Mesendoderm (in vitro differentiated cells): ENCODE measurements at regions not wholly inside any gene's neighbourhood (a gene's known extent, or its start where the extent isn't known, plus 50 kb on each side); places are given as distances from the start of the nearest gene placed in this dataset.

Experiments
- DNase-seq: peaks from one replicate; pipeline ENCODE4 v3.0.0; 2013
- H2AK5ac ChIP-seq: 2 replicates; pipeline ENCODE4 v1.6.1; 2013; ENCODE audit warnings: low read length, inconsistent platforms
- H2BK120ac ChIP-seq: 2 replicates; pipeline ENCODE4 v1.6.1; 2013; ENCODE audit warnings: low read depth, mild to moderate bottlenecking, low read length, moderate library complexity, mixed read lengths
- H2BK15ac ChIP-seq: replicated peaks from 2 replicates; pipeline ENCODE4 v1.6.1; 2013; ENCODE audit warnings: low read depth, mild to moderate bottlenecking, moderate library complexity
- H2BK5ac ChIP-seq: 2 replicates; pipeline ENCODE4 v1.6.1; 2013; ENCODE audit warnings: low read length, inconsistent platforms
- H3K18ac ChIP-seq: 2 replicates; pipeline ENCODE4 v1.6.1; 2013; ENCODE audit warnings: mild to moderate bottlenecking, low read length, mixed read lengths
- H3K23ac ChIP-seq: one replicate; pipeline ENCODE4 v1.6.1; 2013; ENCODE audit warnings: low read length
- H3K27ac ChIP-seq: 2 replicates; pipeline ENCODE4 v1.5.1; 2013; ENCODE audit warnings: low read depth, mild to moderate bottlenecking, inconsistent platforms, low read length, moderate library complexity
- H3K27me3 ChIP-seq: 2 replicates; pipeline ENCODE4 v1.6.1; 2013; ENCODE audit warnings: low read length, control low read depth, mild to moderate bottlenecking, inconsistent platforms; ENCODE audit not compliant: insufficient read depth, poor library complexity
- H3K36me3 ChIP-seq: 2 replicates; pipeline ENCODE4 v1.6.1; 2013; ENCODE audit warnings: low read length, inconsistent platforms; ENCODE audit not compliant: control insufficient read depth, insufficient read depth
- H3K4ac ChIP-seq: one replicate; pipeline ENCODE4 v1.6.1; 2013; ENCODE audit warnings: low read depth, mild to moderate bottlenecking, low read length, moderate library complexity
- H3K4me1 ChIP-seq: 2 replicates; pipeline ENCODE4 v1.6.1; 2013; ENCODE audit warnings: low read depth, low read length, inconsistent platforms; ENCODE audit not compliant: control insufficient read depth
- H3K4me2 ChIP-seq: 2 replicates; pipeline ENCODE4 v1.6.1; 2013; ENCODE audit warnings: low read length
- H3K4me3 ChIP-seq: 2 replicates; pipeline ENCODE4 v1.5.1; 2013; ENCODE audit warnings: mild to moderate bottlenecking, low read length
- H3K56ac ChIP-seq: one replicate; pipeline ENCODE4 v1.6.1; 2013; ENCODE audit warnings: low read length
- H3K79me1 ChIP-seq: 2 replicates; pipeline ENCODE4 v1.6.1; 2013; ENCODE audit warnings: low read length, inconsistent platforms
- H3K79me2 ChIP-seq: 2 replicates; pipeline ENCODE4 v1.6.1; 2013; ENCODE audit warnings: mild to moderate bottlenecking, low read length; ENCODE audit not compliant: control insufficient read depth, insufficient read depth
- H3K9ac ChIP-seq: 2 replicates; pipeline ENCODE4 v1.6.1; 2013; ENCODE audit warnings: low read length, inconsistent platforms
- H4K5ac ChIP-seq: one replicate; pipeline ENCODE4 v1.6.1; 2013; ENCODE audit warnings: low read length
- H4K8ac ChIP-seq: one replicate; pipeline ENCODE4 v1.6.1; 2013; ENCODE audit warnings: low read depth, mild to moderate bottlenecking, control low read depth, low read length, moderate library complexity
- WGBS: extraction: QIAGEN DNeasy Blood & Tissue Kit; methylation state at CpG from one replicate; pipeline ENCODE4 v1.1.7; 2013; ENCODE audit warnings: low lambda C conversion rate, missing lambda C conversion rate; ENCODE audit not compliant: insufficient coverage; ENCODE audit errors: extremely low coverage; 5-methylcytosine and 5-hydroxymethylcytosine counted together

DNA sequence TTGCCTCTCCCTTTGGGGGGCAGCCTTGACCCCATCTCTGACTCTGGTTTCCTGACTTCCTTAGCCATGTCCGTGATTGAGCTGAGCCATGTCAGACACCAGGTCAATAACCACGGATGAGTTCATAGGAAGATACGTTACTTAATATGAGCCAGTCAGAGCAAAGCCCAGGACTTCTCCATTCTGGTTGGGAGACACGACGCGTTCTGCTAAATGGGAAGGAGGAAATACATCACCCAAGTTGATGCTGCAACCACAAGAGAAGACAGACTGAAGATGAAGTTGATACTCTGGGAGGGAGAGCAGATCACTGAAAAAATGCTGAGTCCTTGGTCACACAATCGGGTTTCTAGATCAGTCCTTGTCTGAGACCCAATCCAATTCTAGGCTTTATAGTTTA is 90.9 kb downstream of the MATN1 start:
- no CpG with 5 or more reads among the region's 7 CpGs for WGBS
- no peak overlapping the region for H3K56ac ChIP-seq

DNA sequence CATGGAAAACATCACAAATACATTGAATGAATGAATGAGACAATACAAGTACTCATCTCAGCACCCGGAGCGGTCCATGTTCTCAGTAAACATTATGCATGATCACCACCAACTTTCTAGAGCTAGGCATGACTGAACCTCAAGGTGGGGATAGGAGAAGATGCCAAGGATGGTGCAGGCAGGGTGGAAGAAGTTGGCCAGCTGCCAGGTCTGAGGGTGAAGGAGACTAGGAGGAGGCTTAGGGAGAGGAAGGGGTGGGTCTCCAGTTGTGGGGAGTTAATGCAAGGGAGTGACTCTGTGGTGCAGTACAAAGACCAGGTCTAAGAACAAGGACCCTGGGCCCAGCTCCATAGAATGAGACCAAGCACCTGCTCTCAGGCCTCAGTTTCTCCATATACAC is 91.7 kb downstream of the MATN1 start:
- Histone ChIP-seq H3K4me1 (no peaks in the 10 kb centered on the region), H3K27ac (no peak overlapping the region), H3K79me2 (no peaks in the 10 kb centered on the region), H2BK5ac (no peak overlapping the region), H3K4me2 (no peak overlapping the region), H2BK120ac (no peak overlapping the region), H2AK5ac (no peak overlapping the region), H3K79me1 (no peaks in the 10 kb centered on the region), H3K36me3 (no peaks in the 10 kb centered on the region), H3K4me3 (no peak overlapping the region), H3K9ac (no peak overlapping the region), H3K23ac (no peak overlapping the region), H3K56ac (no peak overlapping the region), H2BK15ac (no peak overlapping the region), H3K4ac (no peak overlapping the region), H3K27me3 (no peaks in the 10 kb centered on the region), H3K18ac (no peak overlapping the region), H4K8ac (no peak overlapping the region), H4K5ac (no peak overlapping the region)
- no CpG with 5 or more reads among the region's 2 CpGs for WGBS
- no peak for DNase-seq

More for the DNA sequence above, 90.9 kb downstream of the MATN1 start:
- no peak overlapping the region for H3K4me2 ChIP-seq
- no peak overlapping the region for H3K4me3 ChIP-seq
- no peak overlapping the region for H2BK15ac ChIP-seq
- H4K8ac ChIP-seq = no peak overlapping the region
- H3K27ac ChIP-seq = no peak overlapping the region
- H3K79me1 ChIP-seq = no peaks in the 10 kb centered on the region
- H3K18ac ChIP-seq = no peak overlapping the region
- no peaks in the 10 kb centered on the region for H3K4me1 ChIP-seq
- H3K4ac ChIP-seq = no peak overlapping the region
- DNase-seq = no peak
- H3K79me2 ChIP-seq = no peaks in the 10 kb centered on the region
- H4K5ac ChIP-seq = no peak overlapping the region
- no peak overlapping the region for H2BK5ac ChIP-seq
- no peak overlapping the region for H3K23ac ChIP-seq
- no peaks in the 10 kb centered on the region for H3K36me3 ChIP-seq
- no peak overlapping the region for H2AK5ac ChIP-seq
- H3K27me3 ChIP-seq = no peaks in the 10 kb centered on the region
- no peak overlapping the region for H2BK120ac ChIP-seq
- H3K9ac ChIP-seq = no peak overlapping the region

DNA sequence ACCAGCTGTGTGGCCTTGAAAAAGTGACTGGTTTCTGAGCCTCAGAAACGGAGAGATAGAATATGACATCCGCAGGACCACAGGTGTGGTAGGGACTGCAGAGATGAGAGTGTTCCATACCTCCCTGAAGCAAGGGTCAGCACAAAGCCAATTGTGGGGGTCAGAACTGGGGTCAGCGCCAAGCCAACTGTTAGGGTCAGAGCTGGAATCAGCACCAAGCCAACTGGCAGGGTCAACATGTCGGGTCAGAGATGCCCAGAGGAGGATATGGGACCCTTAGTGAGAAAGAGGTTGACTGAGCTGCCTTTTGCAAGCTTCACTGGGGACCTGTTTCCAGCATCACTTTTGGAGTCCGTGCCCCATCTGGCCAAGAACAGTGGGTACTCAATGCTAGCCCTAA is 93.9 kb downstream of the MATN1 start:
- no peak overlapping the region for H3K18ac ChIP-seq
- no peak for DNase-seq
- no peaks in the 10 kb centered on the region for H3K79me1 ChIP-seq
- no peaks in the 10 kb centered on the region for H3K36me3 ChIP-seq
- H3K4me3 ChIP-seq = no peak overlapping the region
- H4K5ac ChIP-seq = no peak overlapping the region
- no peak overlapping the region for H2BK120ac ChIP-seq
- H3K4ac ChIP-seq = no peak overlapping the region
- no peak overlapping the region for H2BK5ac ChIP-seq
- no peaks in the 10 kb centered on the region for H3K79me2 ChIP-seq
- no peak overlapping the region for H3K23ac ChIP-seq
- H3K9ac ChIP-seq = no peak overlapping the region
- no peak overlapping the region for H2AK5ac ChIP-seq
- H3K4me2 ChIP-seq = no peak overlapping the region
- H3K27ac ChIP-seq = no peak overlapping the region
- H3K56ac ChIP-seq = no peak overlapping the region
- no peaks in the 10 kb centered on the region for H3K4me1 ChIP-seq
- no peak overlapping the region for H4K8ac ChIP-seq
- no peaks in the 10 kb centered on the region for H3K27me3 ChIP-seq
- no peak overlapping the region for H2BK15ac ChIP-seq
- WGBS = no CpG with 5 or more reads among the region's 5 CpGs

DNA sequence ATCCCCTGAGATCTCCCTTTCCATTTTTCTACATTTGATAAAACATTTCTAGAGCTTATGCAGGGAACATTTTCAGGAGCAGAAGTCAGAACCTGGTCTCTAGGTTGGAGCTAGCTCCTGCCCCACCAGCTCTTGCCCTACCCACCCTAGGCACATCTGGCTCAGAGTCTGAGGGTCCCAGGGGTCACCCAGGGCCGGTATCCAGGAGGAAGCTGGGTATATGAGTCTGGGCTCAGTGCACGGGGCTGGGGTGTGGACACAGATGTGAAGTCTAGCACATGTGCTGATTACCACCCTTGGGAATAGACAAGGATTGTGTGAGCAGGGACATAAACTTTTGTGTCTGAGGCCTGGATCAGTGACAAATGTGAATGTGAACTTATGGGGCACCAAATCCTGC is 95.4 kb downstream of the MATN1 start:
- Histone ChIP-seq H4K5ac (no peak overlapping the region), H3K56ac (no peak overlapping the region), H3K9ac (no peak overlapping the region), H3K23ac (no peak overlapping the region), H3K79me2 (no peaks in the 10 kb centered on the region), H2AK5ac (no peak overlapping the region), H3K4ac (no peak overlapping the region), H2BK15ac (no peak overlapping the region), H3K4me1 (no peaks in the 10 kb centered on the region), H3K4me3 (no peak overlapping the region), H3K4me2 (no peak overlapping the region), H2BK5ac (no peak overlapping the region), H3K79me1 (no peaks in the 10 kb centered on the region), H3K36me3 (no peaks in the 10 kb centered on the region), H2BK120ac (no peak overlapping the region), H3K27me3 (no peaks in the 10 kb centered on the region), H3K18ac (no peak overlapping the region), H3K27ac (no peak overlapping the region), H4K8ac (no peak overlapping the region)
- WGBS = no CpG with 5 or more reads among the region's 2 CpGs
- DNase-seq = no peak

DNA sequence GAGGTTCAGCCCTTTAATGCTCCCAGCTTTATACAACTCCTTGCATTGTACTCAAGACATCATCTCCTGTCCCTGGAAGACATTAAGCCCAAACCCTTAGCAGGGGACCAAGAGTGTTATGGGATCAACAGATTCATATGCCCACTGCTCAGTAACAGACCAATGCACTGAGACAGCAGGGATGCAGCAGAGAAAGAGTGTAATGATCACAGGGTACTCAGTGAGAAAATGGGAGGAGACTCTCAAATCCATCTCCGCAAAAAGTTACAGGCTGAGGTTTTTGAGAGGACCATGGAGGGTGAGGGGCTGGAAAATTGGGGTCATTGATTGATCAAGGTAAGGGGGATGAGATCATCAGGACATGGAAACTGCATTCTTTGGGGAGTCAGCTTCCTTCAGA is 96.2 kb downstream of the MATN1 start:
- Histone ChIP-seq H2BK15ac (no peak overlapping the region), H3K4me1 (no peaks in the 10 kb centered on the region), H4K5ac (no peak overlapping the region), H4K8ac (no peak overlapping the region), H3K79me2 (no peaks in the 10 kb centered on the region), H2BK5ac (no peak overlapping the region), H3K27ac (no peak overlapping the region), H3K27me3 (no peaks in the 10 kb centered on the region), H3K18ac (no peak overlapping the region), H3K56ac (no peak overlapping the region), H2AK5ac (no peak overlapping the region), H3K4me3 (no peak overlapping the region), H3K36me3 (no peaks in the 10 kb centered on the region), H3K79me1 (no peaks in the 10 kb centered on the region), H3K4ac (no peak overlapping the region), H3K23ac (no peak overlapping the region), H3K4me2 (no peak overlapping the region), H2BK120ac (no peak overlapping the region), H3K9ac (no peak overlapping the region)
- no peak for DNase-seq
- no CpG with 5 or more reads among the region's 1 CpG for WGBS

DNA sequence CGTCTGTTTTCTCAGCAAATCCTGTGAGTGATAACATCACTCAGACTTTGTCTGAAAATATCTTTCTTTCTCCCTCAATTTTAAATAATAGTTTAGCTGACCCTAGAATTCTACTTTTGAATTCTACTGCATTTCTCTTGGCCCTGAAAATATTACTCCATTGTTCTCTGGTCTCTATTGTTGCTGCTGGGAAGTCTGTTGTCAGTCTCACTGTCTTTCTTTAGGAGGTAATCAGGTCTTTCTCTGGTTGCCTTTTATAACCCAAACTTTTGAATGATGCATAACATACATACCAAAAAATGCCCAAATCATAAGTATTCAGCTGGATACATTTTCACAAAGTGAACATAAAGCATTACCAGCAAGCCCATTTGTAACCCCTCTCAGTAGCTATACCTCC is 100.0 kb downstream of the MATN1 start:
- H2BK120ac ChIP-seq = no peak overlapping the region
- H3K4me2 ChIP-seq = no peak overlapping the region
- H3K18ac ChIP-seq = no peak overlapping the region
- H4K8ac ChIP-seq = no peak overlapping the region
- H3K27me3 ChIP-seq = no peaks in the 10 kb centered on the region
- H3K79me2 ChIP-seq = no peaks in the 10 kb centered on the region
- no peak overlapping the region for H2BK15ac ChIP-seq
- H3K79me1 ChIP-seq = no peaks in the 10 kb centered on the region
- no peak overlapping the region for H2AK5ac ChIP-seq
- no peak overlapping the region for H4K5ac ChIP-seq
- no peak overlapping the region for H2BK5ac ChIP-seq
- no peak overlapping the region for H3K4ac ChIP-seq
- no peaks in the 10 kb centered on the region for H3K36me3 ChIP-seq
- no peak overlapping the region for H3K56ac ChIP-seq
- no peak overlapping the region for H3K9ac ChIP-seq
- H3K4me1 ChIP-seq = peaks cover 1% of the 10 kb centered on the region
- H3K23ac ChIP-seq = no peak overlapping the region
- H3K4me3 ChIP-seq = no peak overlapping the region
- DNase-seq = no peak
- WGBS = no CpG with 5 or more reads among the region's 1 CpG
- H3K27ac ChIP-seq = no peak overlapping the region
